Fibroblast of upper back skin (primary cell): ENCODE measurements at regions not wholly inside any gene's neighbourhood (a gene's known extent, or its start where the extent isn't known, plus 50 kb on each side); places are given as distances from the start of the nearest gene placed in this dataset.
A peak's percentile ranks its signal among the peaks of the same experiment; 100 is the strongest.
"Not testable (repeated sequence)": the region's sequence is repeated elsewhere in the genome, so short reads cannot be mapped to it uniquely, and the experiment has no call there.

Experiments used
- DNase-seq: peaks from one replicate; pipeline ENCODE4 v3.0.0-alpha.2; 2013

DNA sequence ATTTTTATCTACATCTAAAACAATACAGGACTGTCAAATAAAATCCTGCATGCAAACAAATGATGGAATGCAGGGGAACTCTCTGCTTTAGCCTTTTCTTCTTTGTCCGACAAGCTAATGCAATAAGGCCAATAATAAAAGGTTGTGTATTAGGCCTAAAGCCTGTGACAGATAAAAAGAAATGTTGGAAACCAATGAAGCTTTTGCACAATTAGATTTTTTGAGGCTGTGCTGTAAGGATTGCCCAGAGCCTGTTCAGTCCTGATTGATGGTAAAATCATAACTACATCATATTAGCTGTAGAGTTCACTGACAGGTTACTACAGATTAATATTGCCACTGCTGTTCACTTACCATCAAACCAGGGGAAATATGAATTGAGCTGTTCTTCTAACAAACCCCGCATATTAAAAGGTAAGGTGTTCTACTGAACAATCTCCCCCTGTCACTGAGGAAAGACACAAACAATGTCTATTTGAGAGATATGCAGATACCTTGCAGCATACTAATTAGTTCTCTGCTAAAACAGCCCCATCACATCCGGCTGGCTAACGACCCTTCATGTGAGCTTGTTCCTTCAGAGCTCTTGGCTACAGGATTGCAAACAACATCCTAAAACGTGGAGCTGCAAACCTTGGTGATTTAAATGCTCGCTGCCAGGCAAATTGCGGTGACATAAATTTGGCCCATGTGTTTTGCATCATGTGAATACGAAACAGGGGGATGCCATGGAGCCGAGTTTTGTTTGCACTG is 305.4 kb downstream of the MTX2 start:
- no peak for DNase-seq

DNA sequence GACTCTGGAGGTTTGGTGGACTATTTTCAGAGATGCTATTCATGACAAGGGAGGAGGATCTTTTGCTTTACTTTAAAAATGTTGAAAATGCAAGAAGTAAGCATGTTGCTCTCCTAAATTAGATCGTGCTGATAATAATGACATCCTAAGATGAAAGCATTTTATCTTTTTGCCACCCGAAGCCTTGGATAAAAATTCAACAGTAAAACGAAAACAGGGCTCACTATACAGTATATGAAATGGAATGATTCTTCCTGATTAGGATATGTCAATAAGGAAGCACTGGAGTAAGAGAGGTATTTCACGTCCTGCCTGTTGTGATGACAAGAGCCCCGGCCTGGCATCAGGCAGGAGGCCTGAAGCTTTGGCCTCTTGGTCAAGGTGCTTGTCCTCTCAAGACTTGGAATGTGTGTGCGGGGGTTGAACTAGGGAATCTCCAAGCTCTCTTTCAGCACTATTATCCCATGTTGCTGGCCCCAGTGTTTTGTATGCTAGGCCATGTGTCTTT is 306.0 kb downstream of the MTX2 start:
- no peak for DNase-seq

DNA sequence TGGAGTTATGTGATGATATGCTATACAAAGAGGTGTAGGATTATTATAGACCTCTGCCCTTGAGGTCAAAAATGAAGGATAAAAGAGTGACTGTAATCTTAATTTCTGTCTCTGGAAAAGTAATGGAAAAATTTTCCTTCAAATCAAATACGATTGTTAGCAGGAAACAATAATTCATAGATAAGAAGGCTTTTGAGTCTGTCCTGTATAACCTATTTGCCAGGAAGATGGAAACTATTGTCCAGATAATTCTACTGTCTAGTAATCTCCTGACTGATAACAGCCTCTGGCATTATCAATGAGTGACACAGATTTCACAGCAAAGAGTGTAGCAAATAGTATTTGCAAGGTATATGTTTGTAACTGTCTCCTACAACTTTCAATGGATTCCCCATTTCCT is 307.8 kb downstream of the MTX2 start:
- no peak for DNase-seq

DNA sequence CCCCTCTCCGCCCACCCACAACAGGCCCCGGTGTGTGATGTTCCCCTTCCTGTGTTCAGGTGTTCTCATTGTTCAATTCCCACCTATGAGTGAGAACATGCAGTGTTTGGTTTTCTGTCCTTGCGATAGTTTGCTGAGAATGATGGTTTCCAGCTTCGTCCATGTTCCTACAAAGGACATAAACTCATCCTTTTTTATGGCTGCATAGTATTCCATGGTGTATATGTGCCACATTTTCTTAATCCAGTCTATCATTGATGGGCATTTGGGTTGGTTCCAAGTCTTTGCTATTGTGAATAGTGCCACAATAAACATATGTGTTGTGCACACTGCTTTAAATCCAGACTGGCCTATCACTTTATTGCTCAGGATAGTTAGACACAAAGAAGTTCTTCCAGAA is 309.1 kb downstream of the MTX2 start:
- DNase-seq = not testable (repeated sequence)

DNA sequence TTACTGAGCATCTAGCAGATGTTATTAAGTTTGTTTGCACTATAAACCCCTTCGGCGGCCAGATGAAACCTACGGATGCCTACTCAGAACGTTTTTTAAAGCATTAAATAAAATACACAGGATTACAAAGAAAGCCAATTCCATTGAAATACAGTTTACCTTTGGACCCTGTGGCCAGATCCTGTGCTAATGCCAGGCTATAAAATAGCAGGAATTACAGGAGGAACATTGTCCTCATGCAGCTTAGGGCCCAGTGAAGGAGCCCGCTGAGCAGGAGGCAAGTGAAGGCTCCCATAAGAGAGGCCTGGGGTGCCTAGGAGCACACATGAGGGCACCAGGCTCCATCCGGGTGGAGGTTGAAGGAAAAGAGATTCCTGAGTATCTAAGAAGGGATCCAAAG is 310.4 kb downstream of the MTX2 start:
- no peak for DNase-seq

DNA sequence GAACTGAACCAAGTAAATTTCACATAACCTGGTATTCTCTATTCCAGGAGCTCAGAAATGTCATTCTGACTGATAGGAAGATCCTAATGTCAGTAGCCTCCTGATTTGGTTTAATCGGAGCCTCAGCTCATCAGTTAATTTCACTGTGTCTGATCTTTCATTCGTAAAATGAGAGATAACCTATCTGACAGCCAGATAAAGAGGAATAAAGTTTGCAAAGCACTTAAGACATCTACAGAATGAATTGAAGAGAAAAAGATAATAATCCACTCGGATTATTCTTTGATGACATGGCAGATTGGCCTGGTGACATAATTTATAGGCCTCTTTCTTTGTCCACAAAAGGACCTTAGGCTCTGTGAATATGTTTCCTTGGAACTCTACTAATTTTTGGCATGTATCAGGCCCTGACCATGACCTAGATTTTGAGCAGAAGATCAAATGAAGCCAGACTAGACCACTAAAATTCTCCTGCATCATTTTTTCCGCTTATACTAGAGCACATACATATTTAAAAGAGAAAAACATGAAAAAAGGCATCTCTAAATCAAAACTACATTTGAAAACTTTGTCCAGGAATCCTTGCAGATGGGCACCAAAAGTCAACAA is 312.4 kb downstream of the MTX2 start:
- peak; percentile 73 for DNase-seq

DNA sequence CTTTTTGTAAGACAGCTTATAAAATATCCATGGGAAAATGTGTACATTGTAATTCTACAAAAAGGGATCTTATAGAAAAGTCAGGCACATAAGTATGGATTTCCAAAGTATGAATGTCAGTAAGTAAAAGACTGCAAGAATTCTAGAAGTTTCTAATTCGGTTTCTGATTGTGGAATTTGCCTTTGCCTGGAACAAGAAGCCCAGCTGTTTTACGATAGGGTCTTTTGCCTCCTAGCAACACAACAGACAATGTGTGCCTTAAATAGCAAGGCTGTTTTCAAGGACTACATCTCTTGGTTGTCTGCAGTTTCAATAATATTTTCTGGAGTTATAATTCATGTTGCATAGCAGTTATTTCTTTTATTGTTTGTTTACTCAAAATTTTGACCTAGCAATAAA is 312.9 kb downstream of the MTX2 start:
- no peak for DNase-seq

DNA sequence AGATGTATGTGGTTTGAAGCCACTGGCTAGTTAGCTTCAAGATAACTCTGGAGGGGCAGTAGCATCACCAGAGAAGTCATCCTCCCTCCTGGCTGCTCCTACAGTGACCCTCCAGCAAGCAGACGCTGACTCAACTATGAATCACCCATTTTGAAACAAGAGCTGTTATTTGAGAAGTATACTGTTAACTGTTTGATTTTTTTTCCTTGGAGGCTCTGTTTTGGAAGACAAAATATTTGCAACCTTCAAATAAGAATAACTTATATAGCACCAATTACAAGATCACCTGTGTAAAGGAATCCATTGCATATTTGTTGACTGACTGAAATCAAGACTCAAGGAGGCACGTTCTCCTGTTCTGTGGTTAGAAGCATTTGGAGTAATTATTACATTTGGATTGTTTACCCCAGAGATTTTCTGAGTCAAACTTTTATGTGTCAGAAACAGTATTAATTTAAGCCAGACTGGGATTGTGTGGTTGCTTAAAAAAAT is 313.8 kb downstream of the MTX2 start:
- DNase-seq = peak; percentile 96

DNA sequence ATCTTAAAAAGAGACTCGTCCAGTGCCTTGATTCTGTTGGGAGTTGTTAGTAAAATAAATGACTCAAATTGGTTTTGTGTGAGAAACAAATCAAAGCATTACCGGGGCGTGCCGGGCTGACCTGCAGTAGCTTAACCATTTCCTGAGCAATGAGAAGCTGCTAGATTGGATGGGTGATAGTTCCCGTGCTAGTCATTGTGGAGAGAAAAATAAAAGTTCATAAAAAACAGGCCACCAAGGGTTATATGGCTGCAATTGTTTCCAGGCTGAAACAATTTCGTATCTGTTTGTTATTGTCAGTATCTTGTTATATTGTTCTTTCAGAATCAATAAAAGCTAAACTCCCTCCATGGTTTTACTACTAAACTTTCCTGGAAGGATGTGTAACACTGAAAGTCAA is 314.4 kb downstream of the MTX2 start:
- DNase-seq = peak; percentile 42

DNA sequence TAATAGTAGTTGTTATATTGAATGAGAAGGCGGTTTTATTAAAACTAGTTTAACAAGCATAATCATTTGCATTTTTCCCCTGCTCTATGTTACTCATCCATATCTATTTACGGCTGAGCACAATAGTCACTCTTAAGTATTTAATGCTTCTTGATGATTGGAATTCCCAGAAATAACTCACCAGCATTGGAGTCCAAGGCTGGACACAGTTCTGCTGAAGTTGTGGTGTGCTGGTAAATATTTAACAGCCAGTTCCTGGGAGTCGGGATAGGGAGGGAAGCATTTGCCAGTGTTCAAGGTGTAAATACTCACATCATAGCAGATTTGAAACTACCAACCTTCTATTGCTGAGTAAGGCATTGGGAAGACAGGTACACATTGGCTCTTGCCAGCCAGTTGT is 315.1 kb downstream of the MTX2 start:
- peak; percentile 79 for DNase-seq

DNA sequence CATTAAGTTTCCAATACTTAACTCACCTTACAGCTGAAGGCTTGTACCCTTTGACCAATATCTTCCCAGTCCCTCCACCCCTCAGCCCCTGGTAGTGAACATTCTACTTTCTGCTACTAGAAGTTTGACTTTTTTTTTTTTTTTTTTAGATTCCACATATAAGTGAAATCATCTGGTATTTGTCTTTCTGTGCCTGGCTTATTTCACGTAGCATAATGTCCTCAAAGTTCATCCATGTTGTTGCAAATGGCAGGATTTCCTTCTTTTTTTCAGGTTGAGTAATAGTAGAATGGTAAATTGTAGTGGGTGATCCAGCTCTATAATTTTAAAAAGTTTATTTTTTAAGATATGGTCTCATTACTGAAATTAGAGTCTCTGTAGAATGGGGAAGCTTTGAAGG is 316.0 kb downstream of the MTX2 start:
- DNase-seq = no peak

DNA sequence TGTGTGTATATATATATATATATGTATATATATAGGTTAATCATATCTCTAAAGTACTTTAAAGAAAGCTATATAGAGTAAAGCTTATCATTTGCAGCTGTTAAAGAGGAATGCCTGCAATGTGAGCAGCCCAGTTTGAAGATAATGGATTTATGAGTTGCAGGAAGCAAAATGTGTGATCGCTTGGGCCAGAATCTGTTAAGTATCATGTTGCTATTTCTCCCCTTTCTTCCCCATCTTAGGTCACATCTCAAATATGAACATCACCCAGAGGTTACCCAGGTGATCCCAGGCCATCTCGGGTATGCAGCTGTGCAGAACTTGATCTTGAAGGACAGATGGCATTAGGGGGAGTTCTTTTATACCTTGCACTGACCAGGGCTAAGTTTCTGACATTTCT is 316.5 kb downstream of the MTX2 start:
- DNase-seq = peak; percentile 45

DNA sequence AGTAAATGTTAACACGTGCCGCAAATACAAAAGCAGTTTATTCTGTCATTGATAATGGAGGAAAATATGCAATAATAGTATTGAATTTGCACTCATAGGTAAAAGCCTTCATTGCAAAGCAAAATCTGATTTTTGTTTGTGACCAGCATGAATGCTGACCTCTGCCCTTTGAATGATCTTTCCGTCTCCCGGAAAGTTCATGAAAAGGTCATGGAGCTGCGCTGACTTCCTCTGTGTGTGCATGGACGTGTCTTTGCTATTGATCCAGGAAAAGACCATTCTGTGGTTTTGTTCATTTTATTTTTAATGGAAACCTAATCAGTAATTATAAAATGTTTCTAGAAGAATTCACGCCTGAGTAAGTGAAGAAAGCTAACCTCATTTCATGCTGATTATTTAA is 320.0 kb downstream of the MTX2 start:
- DNase-seq = no peak

DNA sequence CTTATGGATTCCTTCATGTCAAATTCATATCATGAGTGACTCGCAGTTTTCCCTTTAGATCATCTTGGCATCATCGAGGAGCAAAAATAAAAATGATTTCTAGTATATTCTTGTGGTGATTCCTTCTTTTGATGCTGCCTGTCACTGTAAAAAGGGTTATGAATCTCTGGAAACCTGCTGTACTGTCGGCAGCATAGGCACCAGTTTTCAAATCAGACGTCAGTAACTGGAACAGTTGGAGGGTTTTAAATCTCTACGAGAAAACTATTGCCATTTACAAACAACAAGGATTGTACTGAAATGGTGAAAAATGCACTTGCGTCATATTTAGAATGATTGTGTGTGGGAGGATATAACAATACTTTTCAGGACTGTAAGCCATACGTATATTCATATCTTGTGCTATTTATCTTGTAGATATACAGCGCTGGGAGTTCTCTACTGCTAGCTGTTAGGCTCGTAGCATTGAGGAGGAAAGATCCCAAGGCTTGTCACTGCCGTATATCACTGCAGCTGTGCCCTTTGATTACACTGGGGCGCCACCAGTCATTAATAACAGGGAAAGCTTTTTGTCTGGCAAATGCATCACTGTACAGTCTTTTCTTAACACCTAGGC is 320.7 kb downstream of the MTX2 start:
- no peak for DNase-seq

DNA sequence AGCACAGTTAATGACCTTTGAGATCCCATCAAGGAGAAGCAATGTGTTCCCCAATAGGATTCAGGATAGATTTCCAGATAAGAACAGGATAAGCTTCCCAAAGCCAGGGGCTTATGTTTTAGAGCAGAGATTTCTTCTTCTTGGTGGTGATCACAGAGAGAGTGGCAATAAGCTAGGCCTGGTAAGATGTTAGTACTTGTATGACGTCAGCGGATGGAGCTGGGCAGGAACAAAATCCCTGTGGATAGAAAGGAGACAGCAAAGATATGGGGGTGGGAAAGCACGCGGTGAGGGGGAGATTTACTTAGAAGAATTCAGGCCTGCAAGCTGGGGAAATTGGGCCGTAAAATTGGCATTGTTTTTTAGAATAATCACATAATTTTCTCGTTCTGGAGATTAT is 323.0 kb downstream of the MTX2 start:
- DNase-seq = no peak

DNA sequence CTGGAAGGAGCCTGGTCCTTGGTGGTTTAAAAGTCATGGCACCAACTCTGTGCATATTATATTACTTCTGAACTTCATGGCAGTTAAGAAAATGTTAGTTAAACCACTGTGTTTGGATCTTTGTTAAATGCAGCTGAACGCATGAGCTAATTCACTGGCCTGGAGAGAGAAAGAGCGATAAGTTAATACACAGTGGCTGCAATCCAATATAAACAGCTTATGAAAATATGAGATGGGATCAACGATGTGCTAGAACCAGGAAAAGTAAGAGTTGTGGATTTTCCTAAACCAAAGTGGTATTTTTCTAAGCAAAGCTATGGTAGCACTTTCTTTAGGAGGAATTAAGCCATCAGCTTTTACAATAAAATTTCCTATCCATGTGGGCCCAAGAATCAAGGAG is 326.7 kb downstream of the MTX2 start:
- DNase-seq = no peak

DNA sequence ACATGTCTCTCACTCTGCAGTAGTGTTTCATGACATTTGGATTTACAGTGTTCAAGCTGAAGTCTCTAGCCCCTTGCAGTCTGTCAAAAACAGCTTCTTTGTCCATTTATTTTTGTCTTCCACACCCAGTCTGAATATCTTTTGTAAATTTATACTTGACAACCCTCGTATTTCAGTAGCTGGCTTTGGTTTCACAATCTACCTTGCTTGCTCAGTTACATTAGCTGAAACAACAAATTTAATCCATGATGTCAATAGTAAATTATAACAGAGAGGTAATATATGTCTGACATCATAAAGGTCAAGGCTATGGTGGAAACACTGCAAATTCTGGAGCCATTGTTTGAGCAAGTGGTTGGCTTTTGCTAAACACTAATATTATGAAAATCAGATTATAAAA is 328.7 kb downstream of the MTX2 start:
- DNase-seq = no peak

DNA sequence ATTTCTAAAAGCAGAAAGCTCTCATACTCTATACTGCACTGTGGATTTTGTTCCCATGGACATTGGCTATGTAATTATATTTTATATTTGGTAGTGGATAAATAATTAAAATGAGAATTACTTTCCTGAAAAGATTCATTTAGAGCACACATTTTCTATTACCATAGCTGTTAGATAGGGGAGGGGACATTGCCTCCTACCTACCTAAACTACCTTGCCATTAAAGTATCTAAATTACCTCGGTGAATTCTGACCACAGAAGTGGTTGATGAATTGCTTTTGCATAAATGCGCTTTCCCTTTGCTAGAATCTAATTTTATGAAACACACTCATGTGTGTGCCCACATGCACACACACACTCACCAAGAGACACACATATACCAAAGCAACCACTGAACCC is 329.1 kb downstream of the MTX2 start:
- DNase-seq = no peak

DNA sequence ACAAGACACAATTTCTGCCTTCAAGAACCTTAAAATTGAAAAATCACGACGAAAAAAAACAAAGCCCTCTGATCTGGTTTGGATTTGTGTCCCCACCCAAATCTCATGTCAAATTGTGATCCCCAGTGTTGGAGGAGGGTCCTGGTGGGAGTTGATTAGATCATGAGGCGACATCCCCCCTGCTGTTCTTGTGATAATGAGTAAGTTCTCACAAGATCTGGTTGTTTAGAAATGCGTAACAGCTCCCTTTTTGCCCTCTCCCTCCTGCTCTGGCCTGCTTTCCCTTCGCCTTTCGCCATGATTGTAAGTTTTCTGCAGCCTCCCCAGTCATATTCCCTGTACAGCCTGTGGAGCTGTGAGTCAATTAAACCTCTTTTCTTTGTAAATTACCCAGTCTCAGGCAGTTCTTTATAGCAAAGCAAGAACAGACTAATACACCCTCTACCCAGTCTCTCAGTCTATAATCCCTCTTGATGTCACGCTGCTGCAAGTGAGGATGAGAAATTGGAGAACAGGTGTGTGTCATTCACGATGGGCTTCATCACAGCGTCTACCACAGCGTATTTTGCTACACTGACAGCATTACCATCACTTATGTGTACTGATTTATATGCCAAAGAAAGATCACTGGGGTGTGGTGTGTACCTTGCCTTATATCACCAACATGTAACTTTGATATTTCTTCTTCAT is 330.7 kb downstream of the MTX2 start:
- DNase-seq = no peak

DNA sequence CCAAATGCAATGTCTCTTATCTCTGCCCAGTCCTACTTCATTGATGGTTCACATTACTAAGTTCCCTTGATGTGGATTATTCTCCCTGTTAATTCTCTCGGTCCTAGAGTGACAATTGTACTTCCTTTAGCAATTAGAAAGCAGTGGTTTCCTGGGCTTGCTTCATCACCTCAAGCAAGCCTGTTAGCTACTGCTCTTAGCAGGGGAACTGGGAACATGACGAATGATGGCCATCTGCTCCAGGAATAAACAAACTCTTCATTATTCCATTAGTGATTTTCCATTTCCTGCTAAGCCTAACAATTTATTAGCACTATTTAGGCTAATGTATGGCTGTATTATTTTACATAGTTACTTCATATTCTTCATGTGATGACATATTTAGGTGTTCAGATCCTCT is 331.8 kb downstream of the MTX2 start:
- no peak for DNase-seq

DNA sequence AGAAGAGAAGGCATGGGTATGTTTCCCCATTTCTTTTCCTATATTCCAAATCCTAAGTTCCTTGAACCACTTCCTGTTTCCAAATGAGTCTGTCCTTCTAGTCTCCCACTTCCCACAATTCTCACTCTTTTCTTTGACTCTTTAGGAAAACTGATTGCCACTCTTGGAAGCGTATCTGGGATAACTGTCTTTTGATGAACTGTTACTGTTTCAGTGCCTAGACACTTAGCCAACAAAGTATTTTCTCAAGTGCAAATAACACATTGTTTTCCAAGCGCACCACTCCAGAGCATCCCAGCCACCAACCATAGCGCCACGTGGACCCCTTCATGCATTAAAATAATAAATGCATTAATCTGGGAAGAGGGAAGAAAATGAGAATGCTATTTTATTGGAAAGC is 342.8 kb downstream of the MTX2 start:
- DNase-seq = no peak

DNA sequence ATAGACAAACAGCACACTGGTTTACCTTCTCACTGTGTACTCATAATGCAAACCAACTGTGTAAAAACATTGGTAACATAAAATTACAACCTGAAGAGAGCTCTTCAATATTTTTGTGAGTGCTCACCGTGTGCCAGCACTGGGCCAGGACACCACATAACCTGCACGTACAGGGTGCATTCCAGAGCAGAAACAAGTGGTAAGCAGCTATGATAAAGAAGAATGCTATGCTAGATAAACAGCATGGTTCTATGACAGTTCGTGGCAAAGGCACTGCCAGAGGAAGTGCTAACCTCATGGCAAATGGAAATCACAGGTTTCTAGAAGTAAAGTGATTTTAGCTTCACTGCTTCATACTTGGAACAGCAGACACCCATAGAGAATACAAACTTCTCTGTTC is 343.5 kb downstream of the MTX2 start:
- DNase-seq = peak; percentile 58

DNA sequence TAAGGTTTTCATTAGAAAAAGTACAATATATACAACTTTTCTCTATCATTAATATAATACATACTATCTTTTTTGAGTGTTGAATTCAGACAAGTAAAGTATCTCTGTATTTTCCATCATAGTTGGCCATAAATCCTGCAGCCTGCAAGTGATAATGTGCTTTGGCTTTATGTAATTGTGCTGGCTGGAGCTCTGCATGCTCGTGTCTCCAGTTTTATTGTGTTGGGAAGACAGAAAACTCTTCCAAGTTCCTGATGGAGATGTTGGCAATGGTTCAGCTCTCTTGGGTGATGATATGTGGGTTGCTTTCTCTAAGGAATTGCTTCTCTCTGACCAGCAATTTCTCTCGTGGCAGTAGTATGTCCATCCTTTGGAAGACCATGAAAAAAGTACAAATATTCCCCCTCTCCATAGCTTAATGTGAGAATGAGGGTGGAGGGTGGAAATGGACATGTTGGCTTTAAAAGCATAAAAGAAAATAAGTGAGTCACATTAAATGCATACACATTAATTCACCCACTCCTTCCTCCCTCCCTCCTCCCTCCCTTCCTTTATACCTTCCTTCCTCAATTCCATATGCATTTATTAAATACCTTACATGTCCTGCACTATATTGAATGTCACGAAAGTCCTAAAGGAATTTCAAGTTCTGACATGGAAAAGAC is 344.2 kb downstream of the MTX2 start:
- DNase-seq = peak; percentile 96
